Activated naive CD4-positive, alpha-beta T cell treated with anti-CD3 and anti-CD28 coated beads, Interleukin-2, amount 50 U/mL, for 16 hours (primary cell): ENCODE measurements at regions not wholly inside any gene's neighbourhood (a gene's known extent, or its start where the extent isn't known, plus 50 kb on each side); places are given as distances from the start of the nearest gene placed in this dataset.

Experiments
- DNase-seq: peaks from one replicate; pipeline ENCODE4 v3.0.0-alpha.2; 2020

GRCh38 chr2:219906114-219907010, 278.9 kb downstream of the SLC4A3 start:
- DNase-seq, result no peak

DNA sequence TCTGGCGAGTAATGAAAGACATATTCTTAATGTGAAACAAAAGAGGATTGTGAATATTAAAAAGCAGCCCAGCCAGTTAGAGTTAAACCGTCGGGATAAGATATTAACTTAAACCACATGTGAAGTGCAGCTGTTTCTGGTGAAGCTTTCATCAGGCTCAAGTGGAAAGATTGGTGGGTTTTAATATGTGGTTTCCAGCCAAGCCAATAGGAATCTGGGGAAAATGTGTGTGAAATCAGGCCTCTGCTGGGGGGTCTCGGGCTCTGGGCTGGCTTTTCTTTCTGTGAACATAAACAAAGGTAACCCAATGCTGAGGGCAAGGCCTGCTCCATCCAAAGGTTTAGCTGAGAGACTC, 279.6 kb downstream of the SLC4A3 start:
- no peak for DNase-seq

GRCh38 chr2:219908538-219908937, 281.1 kb downstream of the SLC4A3 start:
- DNase-seq, result no peak

DNA sequence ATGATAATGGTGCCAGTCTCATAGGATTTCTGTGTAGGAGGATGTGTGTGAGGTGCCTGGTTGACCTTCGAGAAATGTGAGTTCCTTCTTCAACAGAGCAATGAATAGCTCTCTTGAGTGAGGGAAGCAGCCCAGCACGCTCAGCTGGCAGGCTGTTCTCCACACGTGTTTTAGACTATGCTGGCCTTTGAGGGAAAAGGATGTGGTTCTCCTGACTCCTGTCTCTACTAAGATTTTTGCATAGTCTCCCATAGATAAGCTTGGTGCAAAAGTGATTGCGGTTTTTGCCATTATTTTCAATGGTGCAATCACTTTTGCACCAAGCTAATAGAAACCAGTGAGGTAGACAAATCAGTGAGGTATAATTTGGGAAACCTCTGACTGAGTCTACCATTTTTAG, 284.1 kb downstream of the SLC4A3 start:
- no peak for DNase-seq

DNA sequence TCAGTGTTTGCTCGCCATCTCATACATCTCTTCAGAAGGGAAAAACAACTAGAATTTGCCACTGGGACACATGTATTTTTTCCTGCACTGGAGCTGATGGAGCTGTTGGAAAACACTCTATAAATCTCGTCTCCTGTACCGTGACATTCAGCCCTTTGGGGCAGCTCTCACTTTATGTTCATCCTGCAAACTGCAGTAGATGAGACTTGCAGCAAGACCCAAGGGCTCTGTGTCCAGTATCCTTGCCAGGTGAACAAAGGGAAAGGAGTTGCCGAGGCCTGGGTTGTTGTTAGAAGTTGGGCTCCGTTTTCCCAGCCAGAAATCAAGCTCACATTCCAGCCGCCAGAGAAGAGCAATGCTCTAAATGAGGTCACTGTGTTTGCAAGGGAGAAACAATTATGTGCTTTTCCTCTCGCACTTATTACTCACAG, 285.1 kb downstream of the SLC4A3 start:
- DNase-seq, result no peak

DNA sequence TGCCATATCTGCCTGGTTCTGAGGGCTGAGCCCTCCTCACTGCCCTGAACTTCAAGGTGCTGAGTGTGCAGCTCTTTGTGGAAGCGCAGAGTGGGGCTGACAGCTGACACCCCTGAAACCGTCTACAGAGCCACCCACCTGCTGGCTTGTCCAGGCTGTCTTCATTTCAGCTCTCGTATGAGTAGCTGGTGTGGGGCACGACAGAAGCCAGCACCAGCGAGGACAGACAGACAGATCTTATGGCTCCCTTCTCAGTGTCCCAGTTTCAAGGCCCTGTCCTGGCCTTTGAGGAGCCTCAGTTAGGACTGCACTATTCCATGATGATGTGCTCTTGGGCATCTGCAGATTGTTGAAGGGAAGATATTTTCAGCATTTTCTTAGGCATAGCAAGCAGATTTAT, 287.1 kb downstream of the SLC4A3 start:
- DNase-seq, result no peak

DNA sequence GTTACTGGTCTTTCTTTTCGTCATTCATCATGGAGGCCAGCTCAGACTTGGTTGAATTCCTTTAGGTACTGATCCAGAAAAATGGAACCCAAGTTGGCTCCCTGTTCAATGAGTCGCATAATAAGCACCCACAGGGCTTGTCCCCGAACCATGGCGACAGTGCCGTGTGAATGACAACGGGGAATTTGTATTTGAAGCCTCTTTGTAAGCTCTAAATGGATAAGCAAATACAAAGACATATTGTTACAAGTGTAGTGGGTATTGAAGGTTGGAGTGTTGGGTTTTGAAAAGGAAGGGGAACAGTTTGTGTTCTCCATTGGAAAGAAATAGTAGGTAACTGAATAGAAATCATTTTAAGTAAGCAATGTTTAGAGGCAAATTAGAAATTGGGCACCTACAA, 288.9 kb downstream of the SLC4A3 start:
- no peak for DNase-seq

DNA sequence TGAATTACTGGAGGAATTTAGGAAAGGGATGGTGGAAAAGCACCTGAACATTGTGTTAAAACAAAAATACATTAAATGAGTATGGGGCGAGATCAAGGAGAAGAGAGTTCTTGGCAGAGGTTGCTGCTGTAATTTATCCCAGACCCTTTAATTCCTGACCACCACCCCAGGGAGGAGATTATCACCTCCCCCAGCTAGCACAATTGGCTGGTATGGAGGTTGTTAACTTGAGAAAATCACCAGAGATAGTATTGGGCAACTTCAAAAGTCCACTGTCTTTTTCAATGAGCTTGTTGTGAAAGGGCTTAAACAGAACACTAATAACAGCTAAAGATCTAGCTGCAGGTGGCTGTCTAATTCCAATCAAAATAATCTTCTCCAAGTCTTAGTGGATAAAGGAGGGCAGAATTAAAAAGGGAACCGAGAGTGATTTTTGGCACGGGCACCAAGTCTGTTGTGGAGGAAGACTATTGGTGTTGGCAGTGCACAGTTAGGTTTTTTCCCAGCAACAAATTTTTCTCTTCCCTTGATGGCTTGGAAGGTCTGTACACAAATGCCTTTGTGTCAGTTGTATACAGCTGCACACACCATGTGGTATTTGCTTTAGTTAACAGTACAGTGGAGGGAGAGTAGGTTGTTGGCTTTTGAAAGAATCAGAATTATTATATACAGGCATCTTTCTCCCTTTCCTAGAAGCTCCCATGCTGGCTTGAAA, 289.5 kb downstream of the SLC4A3 start:
- no peak for DNase-seq

DNA sequence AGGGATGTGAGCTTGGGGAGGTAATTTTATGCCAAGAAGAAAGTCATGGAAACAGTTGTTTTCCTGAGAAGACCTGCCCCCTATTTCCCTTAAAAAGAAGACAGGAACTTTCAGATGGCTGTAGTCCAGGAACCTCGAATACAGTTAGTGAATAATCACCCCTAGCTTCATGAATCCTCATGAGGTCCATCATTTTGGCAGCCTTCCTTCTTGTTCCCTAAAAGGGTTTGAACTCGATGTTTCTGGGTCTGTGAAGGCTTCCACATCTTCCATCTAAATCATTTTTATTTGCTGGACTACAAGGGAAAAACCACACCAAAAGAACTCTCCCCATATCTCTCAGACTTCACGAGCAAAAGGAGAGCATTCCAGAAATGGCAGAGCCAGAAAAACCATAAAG, 290.8 kb downstream of the SLC4A3 start:
- no peak for DNase-seq

DNA sequence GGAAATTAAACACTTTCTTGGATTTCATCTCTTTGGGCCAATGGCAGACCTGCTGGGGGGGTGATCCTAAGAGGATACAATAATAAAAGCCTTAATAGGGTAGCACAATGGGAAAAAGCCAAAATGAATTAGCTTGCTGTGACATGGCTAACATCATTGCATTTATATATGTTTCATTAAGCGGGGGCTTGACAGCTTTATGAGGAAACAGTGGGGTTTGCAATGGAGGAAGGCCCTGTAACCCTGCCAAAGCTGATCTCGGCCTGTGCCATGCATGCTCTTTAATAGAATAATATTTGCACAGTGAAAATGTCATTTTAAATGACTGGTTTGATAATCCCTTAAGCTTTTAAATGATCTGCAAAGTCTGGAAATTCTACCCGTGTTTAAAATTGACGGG, 291.5 kb downstream of the SLC4A3 start:
- DNase-seq, result no peak

GRCh38 chr2:219919506-219919905, 292.1 kb downstream of the SLC4A3 start:
- no peak for DNase-seq

DNA sequence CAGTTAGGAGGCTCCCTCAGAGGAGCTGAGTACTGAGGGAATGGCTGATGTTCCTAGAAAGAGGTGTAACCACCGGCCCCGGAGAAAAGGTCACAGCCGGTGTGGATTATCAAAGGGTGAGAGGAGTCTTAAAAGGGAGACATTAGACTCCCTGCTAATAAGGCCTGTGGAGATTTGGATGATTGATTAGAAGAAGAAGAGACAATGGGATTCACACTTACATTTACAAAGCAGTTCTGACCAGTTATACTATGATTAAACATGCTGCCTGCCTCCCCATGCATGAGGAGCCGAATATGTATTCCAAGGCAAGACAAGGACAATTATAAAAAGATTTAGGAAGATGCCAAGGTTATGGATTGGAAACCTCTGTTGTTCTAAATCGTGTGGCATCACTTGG, 302.4 kb downstream of the SLC4A3 start:
- DNase-seq, result no peak

- no peak for DNase-seq
Observed at GRCh38 chr2:219939647-219940046, 312.2 kb downstream of the SLC4A3 start.

- DNase-seq, result no peak
Observed at GRCh38 chr2:219944866-219945265, 317.4 kb downstream of the SLC4A3 start.

- no peak for DNase-seq
Observed at GRCh38 chr2:219946021-219946420, 318.6 kb downstream of the SLC4A3 start.

DNA sequence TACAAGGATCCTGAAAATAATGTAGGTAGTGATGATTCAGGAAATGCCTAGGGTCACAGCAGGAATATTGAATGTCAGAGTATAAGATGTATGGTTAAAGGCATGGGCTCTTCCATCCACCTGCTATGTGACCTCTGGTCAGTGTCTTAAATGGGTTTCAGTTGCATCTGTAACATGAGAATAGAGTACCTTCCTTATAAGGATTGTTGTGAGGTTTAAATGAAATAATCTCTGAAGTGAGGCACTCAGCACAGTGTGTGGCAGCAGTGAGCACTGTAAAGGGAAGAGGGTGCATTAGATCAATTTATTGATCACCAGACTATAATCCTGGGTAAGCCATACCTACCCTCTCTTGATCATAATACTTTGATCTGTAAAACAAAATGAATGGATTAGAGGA, 319.1 kb downstream of the SLC4A3 start:
- DNase-seq, result no peak

- DNase-seq, result no peak
Observed at GRCh38 chr2:219947575-219947974, 320.1 kb downstream of the SLC4A3 start.

- DNase-seq, result no peak
Observed at GRCh38 chr2:219949053-219949452, 321.6 kb downstream of the SLC4A3 start.

- no peak for DNase-seq
Observed at GRCh38 chr2:219951099-219951498, 323.7 kb downstream of the SLC4A3 start.

- no peak for DNase-seq
Observed at GRCh38 chr2:219954331-219954730, 326.9 kb downstream of the SLC4A3 start.

DNA sequence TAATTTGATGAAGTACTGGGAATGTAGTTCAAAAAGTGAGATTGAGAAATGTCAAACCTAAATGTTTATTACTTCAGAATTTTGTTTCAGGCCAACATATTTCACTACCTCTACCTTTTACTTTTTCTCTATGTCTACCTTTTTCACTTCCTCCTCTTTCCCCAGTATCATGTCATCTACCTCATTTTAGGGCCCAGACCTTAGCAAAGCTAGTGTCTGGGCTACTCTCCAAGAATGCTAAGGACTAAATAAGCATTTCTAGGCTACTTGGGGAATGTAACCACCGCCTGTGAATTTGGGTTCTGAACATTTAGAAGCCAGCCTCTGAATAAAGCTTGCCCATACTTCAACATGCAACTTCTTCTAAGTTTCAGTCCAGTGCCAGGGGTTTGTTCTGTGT, 330.4 kb downstream of the SLC4A3 start:
- DNase-seq, result no peak

GRCh38 chr2:219958941-219959340, 331.5 kb downstream of the SLC4A3 start:
- DNase-seq, result no peak

- no peak for DNase-seq
Observed at GRCh38 chr2:219959471-219959870, 332.0 kb downstream of the SLC4A3 start.

- no peak for DNase-seq
Observed at GRCh38 chr2:219961947-219962498, 334.6 kb downstream of the SLC4A3 start.
